OCI-LY7 (cell line): ENCODE measurements at regions not wholly inside any gene's neighbourhood (a gene's known extent, or its start where the extent isn't known, plus 50 kb on each side); places are given as distances from the start of the nearest gene placed in this dataset.

Experiments used
- BruUV-seq: library from RNA; stranded (reverse); fragments of 400-500 nt; replicated peaks from 2 replicates; lab custom pipeline; 2021; lab: Mats Ljungman, UMichigan
- CTCF ChIA-PET: fragments of 300-600 bp; sonication (Branson Sonifier 250); formaldehyde crosslinking; loops from one replicate; lab custom pipeline; 2022; ENCODE audit warnings: antibody characterized with exemption; ENCODE audit not compliant: unreplicated experiment; lab: Charles Lee
- POLR2A ChIA-PET: fragments of 300-600 bp; sonication (Branson Sonifier 250); formaldehyde crosslinking; loops from one replicate; lab custom pipeline; 2022; ENCODE audit warnings: antibody characterized with exemption; lab: Charles Lee
- DNase-seq: peaks from one replicate; pipeline ENCODE4 v3.0.0-alpha.2; 2015; ENCODE audit warnings: low spot score
- H2AFZ ChIP-seq: fragments of 200-600 bp; sonication (generic), shearing (Covaris generic); 2 replicates; pipeline ENCODE4 v1.6.1; 2014; ENCODE audit warnings: mild to moderate bottlenecking, antibody characterized with exemption, low read length, moderate library complexity
- H3K27ac ChIP-seq: fragments of 200-600 bp; sonication (generic); 2 replicates; pipeline ENCODE4 v1.5.1; 2014; ENCODE audit warnings: mixed run types, low read depth, mild to moderate bottlenecking, moderate library complexity, low read length, inconsistent platforms; ENCODE audit not compliant: poor library complexity, severe bottlenecking
- H3K36me3 ChIP-seq: fragments of 200-600 bp; sonication (generic); 2 replicates; pipeline ENCODE4 v1.6.1; 2014; ENCODE audit warnings: mild to moderate bottlenecking, antibody characterized with exemption, low read length, moderate library complexity, mixed read lengths; ENCODE audit not compliant: insufficient read depth
- H3K4me1 ChIP-seq: fragments of 200-600 bp; sonication (generic); 2 replicates; pipeline ENCODE4 v1.5.1; 2014; ENCODE audit warnings: mild to moderate bottlenecking, low read length; ENCODE audit not compliant: insufficient read depth, poor library complexity, severe bottlenecking
- H3K4me2 ChIP-seq: fragments of 200-600 bp; sonication (generic); 2 replicates; pipeline ENCODE4 v1.6.1; 2014; ENCODE audit warnings: mild to moderate bottlenecking, low read length
- H3K4me3 ChIP-seq: fragments of 200-600 bp; sonication (generic); 2 replicates; pipeline ENCODE4 v1.5.1; 2014; ENCODE audit warnings: mild to moderate bottlenecking, low read depth, low read length; ENCODE audit not compliant: poor library complexity, severe bottlenecking
- H3K79me2 ChIP-seq: fragments of 200-600 bp; sonication (generic); 2 replicates; pipeline ENCODE4 v1.6.1; 2016; ENCODE audit warnings: low read depth, mild to moderate bottlenecking, low read length, moderate library complexity, mixed read lengths; ENCODE audit not compliant: insufficient read depth
- H3K9me2 ChIP-seq: fragments of 200-600 bp; sonication (generic); 2 replicates; pipeline ENCODE4 v1.6.1; 2016; ENCODE audit warnings: mild to moderate bottlenecking, low read length, mixed read lengths; ENCODE audit not compliant: insufficient read depth
- H3K9me3 ChIP-seq: fragments of 200-600 bp; sonication (generic); 2 replicates; pipeline ENCODE4 v1.6.1; 2014; ENCODE audit warnings: mild to moderate bottlenecking, mixed run types, low read length, mixed read lengths
- H4K20me1 ChIP-seq: fragments of 200-600 bp; sonication (generic); 2 replicates; pipeline ENCODE4 v1.6.1; 2014; ENCODE audit warnings: mild to moderate bottlenecking, antibody characterized with exemption, low read length, moderate library complexity, mixed read lengths; ENCODE audit not compliant: insufficient read depth
- CTCF ChIP-seq: fragments of 200-600 bp; sonication (generic); conservative IDR thresholded peaks from 2 replicates; pipeline ENCODE4 v1.5.1; 2014; ENCODE audit warnings: mild to moderate bottlenecking, antibody characterized with exemption, low read length, moderate library complexity, mixed read lengths
- EZH2phosphoT487 ChIP-seq: fragments of 200-600 bp; sonication (generic); IDR thresholded peaks from 2 replicates; pipeline ENCODE4 v1.6.1; 2018; ENCODE audit warnings: low read depth, borderline replicate concordance, mild to moderate bottlenecking, mixed run types, antibody characterized with exemption, low read length, moderate library complexity, mixed read lengths
- intact Hi-C: fragments of 100-400 bp; cut with micrococcal nuclease; formaldehyde crosslinking; loops from one replicate; pipeline ENCODE4 v1.10.0; 2022; ENCODE audit not compliant: unreplicated experiment

- BruUV-seq: no TSS peak
- H3K79me2 ChIP-seq: no peaks in the 10 kb centered on the region
Measured at GRCh38 chr3:117454908-117455307, 745.3 kb downstream of the TUSC7 start.

GRCh38 chr3:117455782-117456181 is 746.2 kb downstream of the TUSC7 start:
- Histone ChIP-seq H2AFZ (no peak overlapping the region), H3K27ac (no peak overlapping the region), H3K36me3 (no peaks in the 10 kb centered on the region), H3K9me3 (no peaks in the 10 kb centered on the region), H3K79me2 (no peaks in the 10 kb centered on the region), H3K4me1 (no peaks in the 10 kb centered on the region), H3K4me3 (no peak overlapping the region), H3K4me2 (no peak overlapping the region), H4K20me1 (no peaks in the 10 kb centered on the region), H3K9me2 (no peaks in the 10 kb centered on the region)
- intact Hi-C loops: no loop called here
- POLR2A ChIA-PET: interaction anchor here (1.3 kb wide), 1 partner anchor 11 kb away, joined by 4 read pairs; no protein-coding TSS in a partner anchor
- no peak for DNase-seq
- no peak for TF ChIP-seq CTCF
- BruUV-seq: no TSS peak
- CTCF ChIA-PET: no interaction called here

More at GRCh38 chr3:117454908-117455307, 745.3 kb downstream of the TUSC7 start:
- H3K4me2 ChIP-seq: no peak overlapping the region
- no peak for DNase-seq
- no peaks in the 10 kb centered on the region for H4K20me1 ChIP-seq
- no peaks in the 10 kb centered on the region for H3K9me2 ChIP-seq
- intact Hi-C loops: no loop called here
- TF ChIP-seq CTCF (no peak), EZH2phosphoT487 (no peak)
- H3K27ac ChIP-seq: no peak overlapping the region
- no peaks in the 10 kb centered on the region for H3K36me3 ChIP-seq
- H3K9me3 ChIP-seq: no peaks in the 10 kb centered on the region
- H2AFZ ChIP-seq: no peak overlapping the region
- H3K4me1 ChIP-seq: no peaks in the 10 kb centered on the region
- ChIA-PET POLR2A (interaction anchor here (1.3 kb wide), 1 partner anchor 10 kb away, joined by 4 read pairs; no protein-coding TSS in a partner anchor), CTCF (no interaction called here)
- no peak overlapping the region for H3K4me3 ChIP-seq

- no peaks in the 10 kb centered on the region for H3K36me3 ChIP-seq
- no peak overlapping the region for H3K27ac ChIP-seq
- no TSS peak for BruUV-seq
- H4K20me1 ChIP-seq: no peaks in the 10 kb centered on the region
- H3K9me3 ChIP-seq: no peaks in the 10 kb centered on the region
- H3K79me2 ChIP-seq: no peaks in the 10 kb centered on the region
- no peaks in the 10 kb centered on the region for H3K9me2 ChIP-seq
- no peaks in the 10 kb centered on the region for H3K4me1 ChIP-seq
- ChIA-PET CTCF (no interaction called here), POLR2A (interaction anchor here (0.6 to 0.8 kb wide), 3 partner anchors 20 to 126 kb away, joined by 3 to 4 read pairs (median 4); no protein-coding TSS in a partner anchor)
- intact Hi-C loops: no loop called here
- H3K4me2 ChIP-seq: no peak overlapping the region
- no peak for DNase-seq
- H3K4me3 ChIP-seq: no peak overlapping the region
- H2AFZ ChIP-seq: no peak overlapping the region
- TF ChIP-seq CTCF (no peak), EZH2phosphoT487 (no peak)
Measured at GRCh38 chr3:117463276-117464115, 753.9 kb downstream of the TUSC7 start.
